ENCODE measurements at regions not wholly inside any gene's neighbourhood (a gene's known extent, or its start where the extent isn't known, plus 50 kb on each side); places are given as distances from the start of the nearest gene placed in this dataset.

DNA sequence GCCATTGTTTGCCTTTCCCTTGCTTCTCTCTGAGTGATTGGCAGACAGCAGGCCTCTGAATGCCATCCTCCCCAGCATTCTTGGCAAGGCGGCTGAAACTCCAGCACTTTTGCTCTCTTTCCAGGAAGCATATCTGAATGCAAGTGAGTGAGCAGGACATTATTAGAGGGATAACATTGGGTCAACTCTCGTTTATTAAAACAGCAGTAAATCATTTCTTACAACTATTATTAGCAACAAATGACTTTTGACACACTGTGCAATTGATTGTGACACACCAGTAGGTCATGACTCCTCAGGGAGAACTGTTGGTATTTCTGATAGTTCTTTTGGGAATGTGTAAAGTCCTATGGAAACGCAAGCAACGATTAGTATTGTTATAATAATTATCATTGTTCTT lies 103.8 kb downstream of the EFNB1 start:
- no peak for TF ChIP-seq CTCF (IDR thresholded peaks at IDR 0.05; ENCODE audit: low read depth, low read length)
- TF ChIP-seq EZH2phosphoT487 (IDR thresholded peaks at IDR 0.05; ENCODE audit: low read depth) = no peak

All from OCI-LY3 (cell line).